ENCODE measurements at regions not wholly inside any gene's neighbourhood (a gene's known extent, or its start where the extent isn't known, plus 50 kb on each side); places are given as distances from the start of the nearest gene placed in this dataset.

GRCh38 chr13:59522652-59523051, 641.1 kb downstream of the DIAPH3 start:
- DNase-seq: no peak

- no peak for DNase-seq
These were observed 636.2 kb downstream of the DIAPH3 start for GRCh38 chr13:59527500-59527899.

- peak; percentile 40 to 50 for DNase-seq
These were observed 632.1 kb downstream of the DIAPH3 start for GRCh38 chr13:59531571-59532091.

- DNase-seq: no peak
These were observed 631.3 kb downstream of the DIAPH3 start for GRCh38 chr13:59532405-59532804.

GRCh38 chr13:59533561-59534555, 629.9 kb downstream of the DIAPH3 start:
- DNase-seq: no peak

GRCh38 chr13:59534806-59535205, 628.9 kb downstream of the DIAPH3 start:
- DNase-seq: no peak

GRCh38 chr13:59537500-59537899, 626.2 kb downstream of the DIAPH3 start:
- DNase-seq: no peak

- DNase-seq: no peak
These were observed 625.2 kb downstream of the DIAPH3 start for GRCh38 chr13:59538512-59538911.

GRCh38 chr13:59542303-59542702, 621.4 kb downstream of the DIAPH3 start:
- DNase-seq: no peak

- no peak for DNase-seq
These were observed 620.3 kb downstream of the DIAPH3 start for GRCh38 chr13:59543418-59543817.

GRCh38 chr13:59545007-59545406, 618.7 kb downstream of the DIAPH3 start:
- no peak for DNase-seq

- DNase-seq: no peak
These were observed 617.5 kb downstream of the DIAPH3 start for GRCh38 chr13:59546178-59546577.

- DNase-seq: no peak
These were observed 615.8 kb downstream of the DIAPH3 start for GRCh38 chr13:59547950-59548349.

- DNase-seq: no peak
These were observed 600.8 kb downstream of the DIAPH3 start for GRCh38 chr13:59562924-59563323.

- DNase-seq: no peak
These were observed 597.2 kb downstream of the DIAPH3 start for GRCh38 chr13:59566561-59566960.

GRCh38 chr13:59568306-59568705, 595.4 kb downstream of the DIAPH3 start:
- no peak for DNase-seq

GRCh38 chr13:59570204-59570603, 593.5 kb downstream of the DIAPH3 start:
- DNase-seq: no peak

GRCh38 chr13:59584101-59584500, 579.6 kb downstream of the DIAPH3 start:
- no peak for DNase-seq

- DNase-seq: no peak
These were observed 578.7 kb downstream of the DIAPH3 start for GRCh38 chr13:59584761-59585670.

GRCh38 chr13:59587030-59587429, 576.7 kb downstream of the DIAPH3 start:
- DNase-seq: no peak

- DNase-seq: no peak
These were observed 575.6 kb downstream of the DIAPH3 start for GRCh38 chr13:59587971-59588716.

- DNase-seq: no peak
These were observed 575.0 kb downstream of the DIAPH3 start for GRCh38 chr13:59588717-59589067.

GRCh38 chr13:59601993-59602392, 561.7 kb downstream of the DIAPH3 start:
- no peak for DNase-seq
